Left lung (tissue), 4 donors: ENCODE measurements at regions not wholly inside any gene's neighbourhood (a gene's known extent, or its start where the extent isn't known, plus 50 kb on each side); places are given as distances from the start of the nearest gene placed in this dataset.

Experiments
- ATAC-seq: fragments of 200-7000 bp; cut with Tn5 transposase; one replicate; pipeline ENCODE4 v1.9.1; 2020; ENCODE audit warnings: moderate library complexity
- DNase-seq, 4 donors: peaks; one replicate each; pipeline ENCODE4 v3.0.0-alpha.2; 2013 to 2020
- H3K27ac ChIP-seq, 2 donors: fragments of 200-600 bp; sonication (generic) in 1 of 2; one replicate each; pipeline versions ENCODE4 v1.5.0 to v1.8.0; 2020 to 2021
- H3K27me3 ChIP-seq, 2 donors: fragments of 200-600 bp; sonication (generic) in 1 of 2; one replicate each; pipeline versions ENCODE4 v1.5.0 to v1.8.0; 2020 to 2021
- H3K36me3 ChIP-seq, 2 donors: fragments of 200-600 bp; sonication (generic) in 1 of 2; one replicate each; pipeline versions ENCODE4 v1.5.0 to v1.8.0; 2020 to 2021
- H3K4me1 ChIP-seq, 2 donors: fragments of 200-600 bp; one replicate each; pipeline ENCODE4 v1.8.0; 2021
- H3K4me3 ChIP-seq, 2 donors: fragments of 200-600 bp; sonication (generic) in 1 of 2; one replicate each; pipeline versions ENCODE4 v1.5.0 to v1.8.0; 2020 to 2021; ENCODE audit warnings: mild to moderate bottlenecking in 1 of 2
- H3K9me3 ChIP-seq, 2 donors: fragments of 200-600 bp; sonication (generic) in 1 of 2; one replicate each; pipeline versions ENCODE4 v1.5.0 to v1.8.0; 2020 to 2021
- intact Hi-C, 2 donors: fragments of 100-400 bp; cut with DNase I; formaldehyde crosslinking; loops; one replicate each; pipeline versions ENCODE4 v1.11.2 to v1.14.2; 2022
- TF ChIP-seq, protein P1 (sequence below), 2 donors: fragments of 200-600 bp; sonication (generic) in 1 of 2; IDR thresholded peaks; one replicate each; pipeline versions ENCODE4 v1.5.0 to v1.8.0; 2021; ENCODE audit warnings: antibody characterized with exemption in 2 of 2
- donor health status: DM: no; HTN: yes; CAD: no.
- donor health status: DM: no; HTN: no; CAD: no.

DNA sequence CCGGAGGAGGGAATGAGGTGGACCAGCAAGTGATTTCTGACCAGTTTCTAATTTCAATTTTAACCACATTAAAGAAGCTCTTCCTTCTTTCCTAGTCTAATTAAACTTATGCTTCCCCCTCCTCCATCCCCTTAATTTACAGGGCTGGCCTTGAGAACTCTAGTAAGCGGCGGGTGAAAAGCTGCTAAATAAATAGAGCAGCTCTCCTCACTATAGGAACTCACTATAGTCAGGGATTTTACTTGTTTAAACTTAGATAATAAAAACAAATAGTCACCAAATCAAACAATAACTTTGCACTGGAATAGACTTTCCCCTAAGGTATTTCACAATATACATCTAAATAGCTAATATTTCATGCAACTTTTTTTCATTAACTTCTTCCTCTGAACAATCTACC, 1838.2 kb upstream of the PRR20A start:
- TF ChIP-seq, protein P1, sequence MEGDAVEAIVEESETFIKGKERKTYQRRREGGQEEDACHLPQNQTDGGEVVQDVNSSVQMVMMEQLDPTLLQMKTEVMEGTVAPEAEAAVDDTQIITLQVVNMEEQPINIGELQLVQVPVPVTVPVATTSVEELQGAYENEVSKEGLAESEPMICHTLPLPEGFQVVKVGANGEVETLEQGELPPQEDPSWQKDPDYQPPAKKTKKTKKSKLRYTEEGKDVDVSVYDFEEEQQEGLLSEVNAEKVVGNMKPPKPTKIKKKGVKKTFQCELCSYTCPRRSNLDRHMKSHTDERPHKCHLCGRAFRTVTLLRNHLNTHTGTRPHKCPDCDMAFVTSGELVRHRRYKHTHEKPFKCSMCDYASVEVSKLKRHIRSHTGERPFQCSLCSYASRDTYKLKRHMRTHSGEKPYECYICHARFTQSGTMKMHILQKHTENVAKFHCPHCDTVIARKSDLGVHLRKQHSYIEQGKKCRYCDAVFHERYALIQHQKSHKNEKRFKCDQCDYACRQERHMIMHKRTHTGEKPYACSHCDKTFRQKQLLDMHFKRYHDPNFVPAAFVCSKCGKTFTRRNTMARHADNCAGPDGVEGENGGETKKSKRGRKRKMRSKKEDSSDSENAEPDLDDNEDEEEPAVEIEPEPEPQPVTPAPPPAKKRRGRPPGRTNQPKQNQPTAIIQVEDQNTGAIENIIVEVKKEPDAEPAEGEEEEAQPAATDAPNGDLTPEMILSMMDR (IDR thresholded peaks at IDR 0.05): no peak
- Histone ChIP-seq H3K27me3 (no peaks in the 10 kb centered on the region), H3K9me3 (no peaks in the 10 kb centered on the region), H3K36me3 (no peaks in the 10 kb centered on the region), H3K27ac (no peak overlapping the region), H3K4me1 (no peaks in the 10 kb centered on the region), H3K4me3 (no peak overlapping the region)
- intact Hi-C loops: no loop called here
- DNase-seq (no peak), ATAC-seq (no peak)

DNA sequence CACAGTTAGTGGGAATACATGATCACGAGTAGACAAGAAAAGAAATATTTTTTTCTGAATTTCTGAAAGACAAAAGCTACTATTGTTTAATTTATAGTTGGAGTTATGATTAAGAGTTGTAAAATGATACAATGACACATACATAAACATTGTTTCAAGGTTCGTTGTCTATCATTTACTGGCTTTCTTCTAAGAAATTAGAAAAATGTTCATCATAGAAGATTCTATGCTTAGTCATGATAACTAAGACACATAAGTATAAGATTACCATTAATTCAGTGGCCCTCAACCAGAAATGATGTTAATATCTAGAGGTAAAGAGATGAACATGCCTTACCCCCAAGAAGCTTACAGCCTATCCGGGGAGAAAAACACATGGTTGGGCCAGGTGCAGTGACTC, 1832.8 kb upstream of the PRR20A start:
- H3K4me1 ChIP-seq: no peaks in the 10 kb centered on the region
- H3K27me3 ChIP-seq: no peaks in the 10 kb centered on the region
- TF ChIP-seq, protein P1 (IDR thresholded peaks at IDR 0.05): no peak
- no peaks in the 10 kb centered on the region for H3K9me3 ChIP-seq
- no peak overlapping the region for H3K27ac ChIP-seq
- DNase-seq: no peak
- intact Hi-C loops: no loop called here
- H3K36me3 ChIP-seq: no peaks in the 10 kb centered on the region
- H3K4me3 ChIP-seq: no peak overlapping the region
- ATAC-seq: no peak

DNA sequence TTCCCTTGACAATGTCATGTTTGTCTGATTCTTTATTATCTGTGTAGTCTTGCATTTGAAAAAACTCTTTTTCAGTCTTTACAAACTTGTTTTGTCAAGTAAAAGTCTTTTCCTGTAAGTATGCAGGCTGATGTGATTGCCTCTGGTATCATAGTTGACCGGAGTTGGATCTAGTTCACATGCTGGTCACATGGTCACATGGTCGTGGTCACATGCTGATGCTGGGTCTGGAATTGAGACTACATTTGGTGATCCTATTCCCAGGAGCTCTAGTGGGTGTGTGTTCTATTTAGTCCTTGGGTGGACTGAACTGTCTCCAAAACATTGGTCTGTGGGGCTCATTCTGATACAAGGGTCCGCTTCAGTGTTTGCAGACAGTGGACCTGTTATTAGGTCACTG, 1798.8 kb upstream of the PRR20A start:
- H3K36me3 ChIP-seq: no peaks in the 10 kb centered on the region
- intact Hi-C loops: no loop called here
- no peak overlapping the region for H3K27ac ChIP-seq
- H3K9me3 ChIP-seq: no peaks in the 10 kb centered on the region
- H3K4me1 ChIP-seq: no peaks in the 10 kb centered on the region
- H3K4me3 ChIP-seq: no peak overlapping the region
- TF ChIP-seq, protein P1 (IDR thresholded peaks at IDR 0.05): no peak
- DNase-seq: no peak
- H3K27me3 ChIP-seq: no peaks in the 10 kb centered on the region
- no peak for ATAC-seq

DNA sequence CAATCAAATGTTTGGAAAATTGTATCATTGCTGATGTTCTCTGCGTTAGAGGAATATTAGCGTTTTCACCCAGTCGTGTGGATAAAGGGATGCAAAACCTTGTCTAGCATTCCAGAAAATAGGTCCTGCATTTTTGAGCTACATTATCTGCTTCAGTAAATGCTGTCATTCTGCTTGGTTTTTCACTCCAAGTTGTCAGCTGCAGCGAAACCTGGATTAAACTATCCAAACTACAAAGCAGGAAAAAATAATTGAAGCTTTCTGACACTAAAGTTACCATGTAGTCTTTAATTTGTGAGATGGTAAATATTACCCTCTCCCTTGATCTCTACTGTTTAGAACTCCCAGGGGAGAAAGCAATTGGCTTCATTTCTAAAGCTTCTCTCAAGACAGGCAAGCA, 1795.5 kb upstream of the PRR20A start:
- ATAC-seq: no peak
- Histone ChIP-seq H3K4me1 (no peaks in the 10 kb centered on the region), H3K27ac (no peak overlapping the region), H3K36me3 (no peaks in the 10 kb centered on the region), H3K27me3 (no peaks in the 10 kb centered on the region), H3K4me3 (no peak overlapping the region), H3K9me3 (no peaks in the 10 kb centered on the region)
- DNase-seq: no peak
- TF ChIP-seq, protein P1 (IDR thresholded peaks at IDR 0.05): no peak
- intact Hi-C loops: no loop called here

DNA sequence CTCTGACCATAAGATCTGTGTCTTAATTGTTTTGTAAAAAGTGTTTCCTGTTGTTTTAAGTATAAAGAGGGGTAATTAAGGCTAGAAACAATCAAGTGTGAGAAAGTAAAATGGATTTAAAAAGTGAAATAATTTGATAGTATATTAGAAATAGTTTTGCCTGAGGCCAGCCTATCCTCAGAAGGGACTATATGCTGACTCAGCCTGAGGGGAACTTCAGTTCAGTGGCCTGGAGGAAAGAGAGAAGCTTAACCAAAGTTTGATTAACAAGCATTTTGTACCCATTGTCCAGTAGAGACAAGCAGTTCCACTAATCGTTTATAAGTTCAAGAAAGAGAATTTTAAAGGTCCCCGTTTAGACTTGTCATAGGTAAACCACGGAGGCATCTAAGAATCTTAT, 1793.2 kb upstream of the PRR20A start:
- Histone ChIP-seq H3K27ac (no peak overlapping the region), H3K36me3 (no peaks in the 10 kb centered on the region), H3K4me3 (no peak overlapping the region), H3K9me3 (no peaks in the 10 kb centered on the region), H3K4me1 (no peaks in the 10 kb centered on the region), H3K27me3 (no peaks in the 10 kb centered on the region)
- ATAC-seq (no peak), DNase-seq (no peak)
- TF ChIP-seq, protein P1 (IDR thresholded peaks at IDR 0.05): no peak
- intact Hi-C loops: no loop called here
